NOMO-1 treated with DMSO at 0.1 percent for 48 hours (cell line): ENCODE measurements at regions not wholly inside any gene's neighbourhood (a gene's known extent, or its start where the extent isn't known, plus 50 kb on each side); places are given as distances from the start of the nearest gene placed in this dataset.
"Not testable (repeated sequence)": the region's sequence is repeated elsewhere in the genome, so short reads cannot be mapped to it uniquely, and the experiment has no call there.

ENCODE experiments used
- DNase-seq: peaks from one replicate; lab custom pipeline; 2025; ENCODE audit not compliant: unreplicated experiment; lab: John Stamatoyannopoulos, UW

- DNase-seq: no peak
Measured at GRCh38 chr13:74264333-74264732, 130.1 kb upstream of the KLF12 start.

DNA sequence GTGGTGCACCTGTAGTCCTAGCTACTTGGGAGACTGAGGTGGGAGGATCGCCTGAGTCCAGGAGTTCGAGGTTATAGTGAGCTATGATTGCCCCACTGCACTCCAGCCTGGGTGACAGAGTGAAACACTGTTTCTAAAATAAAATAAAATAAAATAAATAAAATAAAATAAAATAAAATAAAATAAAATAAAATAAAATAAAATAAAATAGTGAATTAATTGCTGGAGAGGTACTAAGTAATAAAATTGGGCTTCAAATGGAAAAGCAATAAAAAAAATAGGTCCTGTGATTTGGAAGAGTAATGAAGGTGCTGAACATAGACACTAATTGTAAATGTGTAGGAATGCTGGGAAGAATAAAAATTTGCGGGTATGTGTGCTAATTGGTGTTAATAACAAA, 126.2 kb upstream of the KLF12 start:
- not testable (repeated sequence) for DNase-seq

- DNase-seq: no peak
Measured at GRCh38 chr13:74259641-74260040, 125.4 kb upstream of the KLF12 start.

DNA sequence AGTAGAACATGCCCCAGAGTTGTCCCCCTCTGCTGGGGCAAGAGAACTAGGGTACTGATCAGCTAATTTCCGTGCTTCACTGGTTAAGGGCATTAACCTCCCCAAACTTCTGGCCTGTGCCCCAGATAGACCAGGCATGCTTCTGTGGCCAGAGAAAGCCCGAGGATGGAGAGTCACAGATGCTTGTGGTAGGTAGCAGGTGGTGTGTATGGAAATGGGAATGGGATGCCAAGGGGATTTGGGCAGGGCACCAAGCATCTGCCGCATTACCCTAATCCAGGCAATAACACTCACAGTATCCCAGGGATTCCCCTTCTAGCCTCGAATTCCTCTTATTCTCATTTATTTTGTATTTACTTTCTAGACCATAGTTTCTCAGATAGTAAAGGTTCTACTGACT, 124.8 kb upstream of the KLF12 start:
- DNase-seq: no peak

DNA sequence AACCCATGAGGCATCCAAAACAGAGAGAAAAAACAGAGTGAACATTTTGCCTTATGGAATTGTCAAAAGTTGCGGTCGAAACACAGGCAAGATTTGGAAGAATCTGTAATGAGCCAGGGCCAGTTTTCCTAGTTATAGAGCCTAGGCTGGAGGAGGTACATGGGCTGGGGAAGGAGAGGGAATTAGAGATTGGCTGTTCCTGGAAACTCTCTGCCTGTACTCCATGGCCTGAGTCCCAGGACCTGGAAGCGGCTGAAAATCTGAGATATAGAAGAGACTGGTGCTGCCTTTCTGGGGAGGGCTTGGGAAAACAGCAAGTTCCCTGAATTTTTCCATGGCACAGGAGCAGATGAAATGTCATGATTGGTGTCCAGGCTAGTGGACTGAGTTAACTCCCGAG, 122.8 kb upstream of the KLF12 start:
- DNase-seq: no peak

DNA sequence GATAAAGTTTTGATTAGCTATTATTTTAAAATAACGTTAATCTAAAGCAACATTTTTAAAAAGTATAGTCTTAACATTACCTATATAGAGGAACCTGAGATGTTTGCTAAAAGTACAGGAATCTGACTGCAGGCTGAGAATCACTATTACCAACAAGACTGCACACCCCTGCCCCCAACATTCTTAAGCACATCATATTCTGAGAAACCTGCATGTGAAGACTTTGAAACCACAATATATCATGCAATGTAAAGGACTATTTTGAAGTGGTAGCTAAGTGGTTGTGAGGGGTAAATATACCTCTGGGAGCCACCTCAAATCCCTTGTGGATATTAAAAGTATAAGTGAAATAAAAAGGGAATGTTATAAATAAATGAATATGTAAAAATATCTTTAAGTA, 119.0 kb upstream of the KLF12 start:
- DNase-seq: no peak

DNA sequence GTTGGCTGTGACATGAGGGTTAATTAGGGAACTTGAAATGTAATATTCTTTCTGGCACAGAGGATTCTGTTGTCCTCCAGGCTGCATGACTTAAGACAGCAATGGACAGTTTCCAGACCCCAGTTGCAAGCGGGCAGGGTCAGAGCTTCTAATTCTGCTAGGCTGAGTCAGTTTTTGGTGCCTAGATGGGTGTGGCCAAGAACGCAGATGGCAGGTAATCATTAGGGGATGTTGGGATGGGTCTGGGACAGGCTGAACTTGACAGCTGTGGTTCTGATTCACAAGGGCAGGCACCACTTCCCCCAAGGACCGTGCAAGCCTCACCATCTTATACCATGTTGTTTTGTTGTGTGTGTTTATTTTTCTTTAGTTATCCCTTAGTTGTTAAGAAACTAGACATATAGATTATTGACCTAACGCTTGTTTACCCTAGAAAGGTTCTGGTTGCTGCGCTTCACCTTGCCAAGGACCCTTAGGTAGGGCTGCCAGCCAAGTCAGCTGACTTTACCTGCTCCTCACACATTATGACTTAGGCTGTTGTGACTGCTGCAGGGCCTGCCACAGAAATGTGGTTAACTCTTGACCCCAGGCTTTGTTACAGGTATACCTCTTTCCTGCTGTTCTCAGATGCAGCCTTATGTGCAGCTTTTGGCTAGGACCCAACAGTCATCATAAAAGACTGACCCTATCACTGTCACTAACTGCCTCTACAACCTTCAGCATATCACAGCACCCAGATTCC, 117.7 kb upstream of the KLF12 start:
- DNase-seq: no peak

GRCh38 chr13:74250738-74251190, 116.6 kb upstream of the KLF12 start:
- no peak for DNase-seq

- no peak for DNase-seq
Measured at GRCh38 chr13:74248477-74248876, 114.3 kb upstream of the KLF12 start.

DNA sequence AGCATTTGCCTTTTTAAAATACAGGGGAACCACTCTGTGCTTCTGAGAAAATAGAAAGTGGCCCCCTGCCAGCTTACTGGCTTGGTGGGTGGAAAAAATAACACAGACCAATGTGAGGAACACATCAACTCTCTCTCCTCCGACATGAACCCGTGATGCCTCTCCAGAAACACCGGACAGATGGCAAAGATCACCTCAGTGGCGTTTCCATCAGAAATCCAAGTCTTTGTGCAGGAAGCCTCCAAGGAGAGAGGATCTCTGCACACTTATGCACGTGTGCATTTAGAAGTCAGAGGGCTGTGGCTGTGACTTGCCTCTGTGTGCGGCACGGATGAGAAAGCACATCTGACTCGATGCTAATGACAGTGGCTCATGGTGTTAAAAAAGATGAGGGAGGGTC, 112.3 kb upstream of the KLF12 start:
- no peak for DNase-seq

DNA sequence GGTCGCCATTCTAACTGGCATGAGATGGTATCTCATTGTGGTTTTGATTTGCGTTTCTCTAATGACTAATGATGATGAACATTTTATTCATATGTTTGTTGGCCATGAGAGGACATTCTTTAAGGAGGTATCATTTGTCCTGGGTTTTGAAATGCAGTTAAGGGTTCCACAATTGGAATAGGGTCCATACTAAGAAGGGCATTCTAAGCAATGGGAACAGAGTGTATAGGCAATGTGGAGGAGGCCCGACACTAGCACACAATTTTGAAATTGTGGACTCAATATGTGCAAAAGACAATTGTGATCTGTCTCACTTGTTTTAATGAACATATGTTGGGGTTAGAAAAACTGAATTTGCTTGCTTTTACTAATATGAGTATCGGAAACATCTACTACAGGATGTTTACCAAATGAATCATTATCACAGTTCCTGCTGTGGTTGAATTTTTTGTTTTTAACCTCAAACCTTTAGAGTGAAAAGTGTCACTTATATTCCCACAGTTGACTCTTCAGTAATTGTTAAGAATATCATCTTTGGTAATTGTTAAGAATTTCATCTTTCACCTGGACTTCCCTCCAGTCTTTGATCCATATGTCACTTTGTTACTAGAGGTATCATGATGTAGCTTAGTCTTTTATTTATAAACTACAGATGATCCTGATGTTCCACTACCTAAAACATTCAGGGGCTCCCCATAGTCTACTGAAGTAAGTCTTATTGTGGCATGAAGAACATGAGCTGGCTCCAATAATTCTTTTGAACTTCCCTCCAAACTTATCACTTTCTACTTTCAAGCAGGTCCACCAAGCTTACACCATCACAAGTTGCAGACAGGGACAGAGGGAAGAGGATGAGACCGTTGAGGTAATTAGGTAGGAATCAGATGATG, 109.7 kb upstream of the KLF12 start:
- no peak for DNase-seq

GRCh38 chr13:74241343-74241742, 107.1 kb upstream of the KLF12 start:
- DNase-seq: not testable (repeated sequence)

DNA sequence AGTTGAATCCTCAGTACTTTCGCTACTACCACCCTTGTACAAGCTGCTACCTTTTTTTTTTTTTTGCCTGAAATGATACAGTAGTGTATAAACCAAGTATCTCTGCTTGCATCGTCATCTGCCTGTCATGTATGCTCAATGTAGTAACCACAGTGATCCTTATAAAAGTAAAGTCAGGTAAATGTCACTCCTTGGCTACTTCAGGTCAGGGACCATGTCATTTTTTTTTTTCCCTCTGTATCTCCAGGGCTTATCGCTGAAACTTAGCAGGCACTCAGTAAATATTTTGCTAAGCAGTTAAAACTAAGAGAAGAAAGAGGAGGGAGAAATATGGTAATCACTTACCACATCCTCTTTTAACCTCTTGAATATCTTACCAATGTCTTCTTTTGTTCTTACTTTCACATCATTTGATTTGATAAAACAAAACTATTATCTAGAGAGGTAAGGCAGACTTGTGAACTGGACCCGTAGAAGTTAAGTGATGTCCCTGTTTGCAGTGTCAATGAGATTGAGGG, 96.8 kb upstream of the KLF12 start:
- DNase-seq: no peak

GRCh38 chr13:74229242-74229641, 95.0 kb upstream of the KLF12 start:
- no peak for DNase-seq

- no peak for DNase-seq
Measured at GRCh38 chr13:74227476-74228158, 93.4 kb upstream of the KLF12 start.

DNA sequence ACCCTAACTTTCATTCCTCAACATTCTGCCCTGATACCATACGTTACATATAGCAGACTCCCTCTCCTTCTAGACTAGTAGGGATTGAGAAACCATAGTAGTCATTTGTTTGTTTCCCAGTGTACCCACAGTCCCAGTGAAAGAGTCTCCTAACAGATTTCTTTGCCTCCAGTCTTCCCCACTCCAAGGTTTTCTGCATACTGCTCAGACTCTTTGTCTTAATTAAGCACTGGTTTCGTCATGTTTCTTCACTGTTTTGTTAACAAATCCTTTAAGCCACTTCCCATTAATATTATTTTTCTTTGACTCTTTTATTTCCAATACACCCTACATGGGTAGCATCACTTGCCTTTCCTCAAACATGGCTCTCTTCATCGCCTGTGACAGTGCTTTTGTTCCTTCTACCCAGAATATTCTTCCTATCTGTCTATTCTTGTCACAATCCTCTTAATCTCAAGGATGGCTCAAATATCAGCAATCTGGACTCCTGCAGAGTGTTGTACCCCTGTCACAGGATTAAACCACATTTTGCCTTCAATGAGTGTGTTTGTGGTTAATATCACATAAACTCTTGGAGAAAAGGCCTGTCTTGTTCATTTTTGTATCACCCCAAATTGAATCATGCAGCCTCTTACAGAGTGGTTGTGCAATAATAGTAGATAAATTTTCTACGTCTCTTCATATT, 92.7 kb upstream of the KLF12 start:
- DNase-seq: no peak

- DNase-seq: no peak
Measured at GRCh38 chr13:74221752-74222151, 87.5 kb upstream of the KLF12 start.

DNA sequence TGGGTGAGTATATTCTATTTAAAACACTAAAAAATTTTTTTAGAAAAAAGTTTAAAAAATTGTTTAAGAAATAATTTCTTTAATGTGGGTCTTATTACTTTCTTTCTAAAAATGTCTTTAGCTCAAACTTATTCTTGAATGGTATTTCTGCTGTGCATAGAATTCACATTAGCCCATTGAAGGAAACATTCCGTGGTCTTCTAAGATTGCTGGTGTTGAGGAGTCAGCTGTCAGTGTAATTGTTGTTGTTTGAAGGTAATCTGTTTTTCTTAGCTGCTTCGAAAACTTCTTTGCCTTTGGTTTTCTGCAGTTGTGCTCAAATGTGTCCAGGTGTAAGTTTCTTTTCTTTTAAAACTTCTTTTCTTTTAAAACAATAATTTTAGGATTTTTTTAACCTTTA, 85.4 kb upstream of the KLF12 start:
- DNase-seq: no peak

DNA sequence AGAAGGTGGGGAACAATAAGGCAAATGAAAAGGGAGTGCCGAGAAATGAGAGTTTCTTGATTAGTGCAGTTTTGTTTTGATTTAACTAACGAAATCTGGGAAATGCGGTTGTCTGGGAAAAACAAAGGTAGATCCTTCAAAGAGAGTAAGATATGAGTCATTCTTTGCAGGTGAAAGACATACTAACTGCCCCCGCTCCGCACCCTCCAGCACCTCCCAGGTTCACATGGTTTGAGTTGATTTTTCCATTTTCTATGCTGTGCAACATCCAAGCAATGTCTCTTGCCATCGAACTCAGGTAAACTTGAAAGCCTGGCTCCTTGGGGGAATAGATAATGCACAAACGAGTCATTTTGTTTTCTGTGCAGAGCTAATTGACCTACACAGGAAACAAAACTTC, 84.1 kb upstream of the KLF12 start:
- no peak for DNase-seq

- no peak for DNase-seq
Measured at GRCh38 chr13:74217811-74218210, 83.6 kb upstream of the KLF12 start.

DNA sequence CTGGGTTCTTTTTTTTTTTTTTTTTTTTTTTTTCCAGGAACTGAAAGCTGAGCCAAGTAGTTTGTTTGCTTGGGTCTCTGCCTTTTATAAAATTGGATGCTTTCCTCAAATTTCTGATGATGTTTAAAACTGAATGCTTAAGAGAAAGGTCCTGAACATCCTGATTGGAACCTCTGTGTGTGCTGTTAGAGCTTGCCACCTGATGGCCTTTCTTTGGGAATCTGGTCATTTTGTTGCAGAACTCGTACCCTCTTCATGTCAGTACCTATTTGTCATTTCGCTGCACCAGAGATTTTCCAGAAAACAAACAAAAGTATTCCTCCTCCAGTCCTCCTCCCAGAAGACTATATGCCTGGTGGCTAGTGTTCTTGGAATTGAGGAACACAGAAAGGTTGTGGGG, 81.2 kb upstream of the KLF12 start:
- no peak for DNase-seq
